ENCODE measurements at regions not wholly inside any gene's neighbourhood (a gene's known extent, or its start where the extent isn't known, plus 50 kb on each side); places are given as distances from the start of the nearest gene placed in this dataset.
A peak's percentile ranks its signal among the peaks of the same experiment; 100 is the strongest.
"Not testable (repeated sequence)": the region's sequence is repeated elsewhere in the genome, so short reads cannot be mapped to it uniquely, and the experiment has no call there.

DNA sequence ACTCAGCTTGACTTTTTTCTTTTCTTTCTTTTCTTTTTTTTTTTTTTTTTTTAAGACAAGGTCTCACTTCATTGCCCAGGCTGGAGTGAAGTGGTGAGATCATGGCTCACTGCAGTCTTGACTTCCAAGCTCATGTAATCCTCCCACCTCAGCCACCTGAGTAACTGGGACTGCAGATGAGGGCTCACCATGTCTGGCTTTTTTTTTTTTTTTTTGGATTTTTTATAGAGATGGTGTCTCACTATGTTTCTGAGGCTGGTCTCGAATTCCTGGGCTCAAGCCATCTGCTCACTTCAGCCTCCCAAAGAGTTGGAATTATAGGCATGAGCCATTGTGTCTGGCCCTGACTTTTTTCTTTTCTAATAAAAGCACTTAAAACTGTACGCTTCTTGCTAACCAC lies 358.2 kb upstream of the IGFBP3 start:
- TF ChIP-seq, protein P1, sequence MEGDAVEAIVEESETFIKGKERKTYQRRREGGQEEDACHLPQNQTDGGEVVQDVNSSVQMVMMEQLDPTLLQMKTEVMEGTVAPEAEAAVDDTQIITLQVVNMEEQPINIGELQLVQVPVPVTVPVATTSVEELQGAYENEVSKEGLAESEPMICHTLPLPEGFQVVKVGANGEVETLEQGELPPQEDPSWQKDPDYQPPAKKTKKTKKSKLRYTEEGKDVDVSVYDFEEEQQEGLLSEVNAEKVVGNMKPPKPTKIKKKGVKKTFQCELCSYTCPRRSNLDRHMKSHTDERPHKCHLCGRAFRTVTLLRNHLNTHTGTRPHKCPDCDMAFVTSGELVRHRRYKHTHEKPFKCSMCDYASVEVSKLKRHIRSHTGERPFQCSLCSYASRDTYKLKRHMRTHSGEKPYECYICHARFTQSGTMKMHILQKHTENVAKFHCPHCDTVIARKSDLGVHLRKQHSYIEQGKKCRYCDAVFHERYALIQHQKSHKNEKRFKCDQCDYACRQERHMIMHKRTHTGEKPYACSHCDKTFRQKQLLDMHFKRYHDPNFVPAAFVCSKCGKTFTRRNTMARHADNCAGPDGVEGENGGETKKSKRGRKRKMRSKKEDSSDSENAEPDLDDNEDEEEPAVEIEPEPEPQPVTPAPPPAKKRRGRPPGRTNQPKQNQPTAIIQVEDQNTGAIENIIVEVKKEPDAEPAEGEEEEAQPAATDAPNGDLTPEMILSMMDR (conservative IDR thresholded peaks at IDR 0.05; ENCODE audit: low read depth, low read length), result no peak
- DNase-seq (ENCODE audit: low read depth), result no peak
- H3K4me3 ChIP-seq (ENCODE audit: low read length), result no peak overlapping the region

DNA sequence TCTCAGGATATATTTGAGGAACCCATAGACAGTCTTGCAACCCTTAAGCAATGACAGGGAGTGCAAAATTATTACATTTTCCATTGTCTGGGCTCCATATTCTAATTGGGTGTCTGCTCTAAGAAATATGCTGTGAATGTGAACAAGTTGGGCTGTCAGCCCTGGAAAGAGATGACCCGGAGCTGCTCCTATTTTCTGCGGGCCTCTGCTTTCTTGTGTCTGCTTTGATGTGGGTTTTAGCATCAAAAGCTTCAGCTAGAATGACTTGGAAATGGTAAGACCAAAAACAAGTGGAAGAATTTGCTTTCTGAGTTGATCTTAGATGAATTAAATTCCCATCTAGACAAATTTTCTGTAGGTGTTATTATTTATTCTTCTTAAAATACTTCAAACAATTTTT lies 343.6 kb upstream of the IGFBP3 start:
- DNase-seq (ENCODE audit: low read depth), result no peak
- TF ChIP-seq, protein P1 (conservative IDR thresholded peaks at IDR 0.05; ENCODE audit: low read depth, low read length), result no peak
- H3K4me3 ChIP-seq (ENCODE audit: low read length), result no peak overlapping the region

DNA sequence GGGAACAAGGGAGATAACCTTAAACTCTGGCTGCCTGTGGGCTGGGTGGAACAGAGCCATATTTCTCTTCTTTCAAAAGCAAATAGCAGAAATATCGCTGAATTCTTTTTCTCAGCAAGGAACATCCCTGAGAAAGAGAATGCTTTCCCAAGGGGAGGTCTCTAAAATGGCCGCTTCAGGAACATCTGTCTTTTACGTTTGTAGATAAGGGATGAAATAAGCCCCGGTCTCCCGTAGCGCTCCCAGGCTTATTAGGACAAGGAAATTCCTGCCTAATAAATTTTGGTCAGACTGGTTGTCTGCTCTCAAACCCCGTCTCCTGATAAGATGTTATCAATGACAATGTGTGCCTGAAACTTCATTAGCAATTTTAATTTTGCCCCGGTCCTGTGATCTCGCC lies 340.6 kb upstream of the IGFBP3 start:
- not testable (repeated sequence) for H3K4me3 ChIP-seq (ENCODE audit: low read length); DNase-seq (ENCODE audit: low read depth)

DNA sequence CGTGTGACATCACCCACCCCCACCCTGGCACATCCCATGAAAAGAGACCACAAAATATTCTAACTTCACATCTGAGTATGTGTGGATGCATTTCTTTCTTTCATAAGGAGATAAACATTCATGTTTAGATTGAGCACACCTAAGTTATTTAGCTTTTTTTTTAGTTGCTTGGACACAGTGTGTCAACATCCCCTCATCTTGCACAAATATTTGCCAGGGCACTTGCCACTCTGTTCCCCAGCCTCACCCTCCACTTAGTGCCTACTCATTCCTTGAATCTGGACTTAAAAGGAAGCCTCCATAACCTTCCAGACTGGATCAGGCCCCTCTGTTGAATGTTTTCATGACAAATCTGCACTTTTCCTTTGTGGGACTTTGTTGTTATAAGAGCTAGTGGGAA lies 338.9 kb upstream of the IGFBP3 start:
- DNase-seq (ENCODE audit: low read depth), result no peak
- H3K4me3 ChIP-seq (ENCODE audit: low read length), result no peak overlapping the region
- TF ChIP-seq, protein P1 (conservative IDR thresholded peaks at IDR 0.05; ENCODE audit: low read depth, low read length), result no peak

DNA sequence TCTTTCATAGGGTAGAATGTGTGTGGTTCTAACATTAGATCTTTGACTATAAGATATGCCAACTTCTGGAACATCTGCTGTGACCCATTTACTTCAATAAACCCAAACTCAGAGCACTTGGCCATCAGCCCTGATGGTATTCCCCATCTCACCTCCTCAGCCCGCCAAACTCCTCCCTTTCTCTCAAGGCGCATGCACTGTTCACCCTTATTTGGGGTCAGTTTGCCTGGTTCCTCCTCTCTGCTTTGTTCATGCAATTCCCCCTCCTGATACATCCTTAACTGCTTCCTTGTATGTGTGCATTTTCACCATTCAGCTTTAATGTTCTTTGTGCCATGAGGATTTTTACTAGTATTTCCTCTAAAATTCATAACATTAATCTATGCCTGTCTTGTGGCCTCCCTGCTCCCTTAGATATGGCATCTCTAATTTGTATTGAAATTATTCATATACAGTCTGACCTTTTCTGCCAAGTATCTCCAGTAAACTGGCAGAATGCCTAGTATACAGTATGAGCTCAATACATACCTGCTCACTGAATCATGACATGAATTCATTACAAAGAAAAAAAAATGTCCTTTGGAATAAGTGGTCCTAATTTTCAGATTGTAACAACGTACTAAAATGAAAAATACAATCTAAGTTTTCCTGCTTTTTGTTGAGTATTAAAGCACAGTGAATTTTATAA lies 336.8 kb upstream of the IGFBP3 start:
- TF ChIP-seq, protein P1 (conservative IDR thresholded peaks at IDR 0.05; ENCODE audit: low read depth, low read length), result no peak
- no peak overlapping the region for H3K4me3 ChIP-seq (ENCODE audit: low read length)
- peak; percentile 81 for DNase-seq (ENCODE audit: low read depth)

DNA sequence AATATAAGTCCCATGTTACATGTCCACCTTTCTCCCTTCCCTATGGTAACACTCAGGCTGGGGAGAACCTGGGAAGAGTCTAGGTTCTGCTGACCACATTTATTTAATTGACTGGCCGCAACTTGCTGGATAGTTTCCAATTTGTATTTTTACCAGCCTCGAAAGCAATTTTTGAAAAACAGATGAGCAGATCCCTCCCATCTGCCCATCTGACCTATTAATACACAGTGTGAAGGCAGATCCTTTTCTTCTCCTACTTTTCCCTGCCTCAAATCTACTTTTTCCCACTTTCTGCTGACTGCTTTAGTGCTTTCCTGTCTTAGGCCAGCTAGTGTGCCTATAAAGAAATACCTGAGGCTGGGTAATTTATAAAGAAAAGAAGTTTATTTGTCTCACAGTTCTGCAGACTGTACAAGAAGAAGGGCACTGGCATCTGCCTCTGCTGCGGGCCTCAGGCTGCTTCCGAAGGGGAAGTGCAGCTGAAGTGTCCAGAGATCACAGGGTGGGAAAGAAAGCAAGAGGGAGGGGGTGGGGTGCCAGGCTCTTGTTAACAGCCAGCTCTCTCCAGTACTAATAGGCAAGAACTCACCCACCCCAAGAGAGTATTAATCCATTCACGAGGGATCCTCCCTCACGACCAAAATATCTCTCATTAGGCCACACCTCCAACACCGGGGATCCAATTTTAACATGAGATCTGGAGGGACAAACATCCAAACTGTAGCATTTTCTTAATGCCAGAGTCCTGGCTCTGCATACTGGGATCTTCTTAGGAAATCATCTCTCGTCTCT lies 336.0 kb upstream of the IGFBP3 start:
- no peak for DNase-seq (ENCODE audit: low read depth)
- TF ChIP-seq, protein P1 (conservative IDR thresholded peaks at IDR 0.05; ENCODE audit: low read depth, low read length), result no peak
- no peak overlapping the region for H3K4me3 ChIP-seq (ENCODE audit: low read length)

DNA sequence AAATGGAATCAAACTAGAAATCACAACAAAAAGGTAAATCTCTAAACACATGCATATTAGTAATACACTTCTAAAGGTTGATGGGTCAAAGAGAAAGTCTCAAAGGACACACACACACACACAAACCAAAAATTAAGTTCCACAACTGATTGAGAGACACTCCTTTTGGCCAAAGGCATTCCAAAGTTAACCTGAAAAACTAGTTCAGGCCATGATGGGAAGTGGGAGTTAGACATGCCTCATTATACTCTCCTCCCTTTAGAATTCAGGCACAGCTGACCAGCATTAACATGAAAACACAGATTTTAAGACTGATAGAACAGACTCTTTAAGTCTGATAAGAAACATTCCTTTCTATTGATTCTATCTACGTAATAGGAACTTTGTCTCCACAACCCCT lies 332.4 kb upstream of the IGFBP3 start:
- DNase-seq (ENCODE audit: low read depth), result no peak
- TF ChIP-seq, protein P1 (conservative IDR thresholded peaks at IDR 0.05; ENCODE audit: low read depth, low read length), result no peak
- H3K4me3 ChIP-seq (ENCODE audit: low read length), result no peak overlapping the region

Data from retinal pigment epithelial cell (primary cell).